ENCODE measurements at regions not wholly inside any gene's neighbourhood (a gene's known extent, or its start where the extent isn't known, plus 50 kb on each side); places are given as distances from the start of the nearest gene placed in this dataset.

DNA sequence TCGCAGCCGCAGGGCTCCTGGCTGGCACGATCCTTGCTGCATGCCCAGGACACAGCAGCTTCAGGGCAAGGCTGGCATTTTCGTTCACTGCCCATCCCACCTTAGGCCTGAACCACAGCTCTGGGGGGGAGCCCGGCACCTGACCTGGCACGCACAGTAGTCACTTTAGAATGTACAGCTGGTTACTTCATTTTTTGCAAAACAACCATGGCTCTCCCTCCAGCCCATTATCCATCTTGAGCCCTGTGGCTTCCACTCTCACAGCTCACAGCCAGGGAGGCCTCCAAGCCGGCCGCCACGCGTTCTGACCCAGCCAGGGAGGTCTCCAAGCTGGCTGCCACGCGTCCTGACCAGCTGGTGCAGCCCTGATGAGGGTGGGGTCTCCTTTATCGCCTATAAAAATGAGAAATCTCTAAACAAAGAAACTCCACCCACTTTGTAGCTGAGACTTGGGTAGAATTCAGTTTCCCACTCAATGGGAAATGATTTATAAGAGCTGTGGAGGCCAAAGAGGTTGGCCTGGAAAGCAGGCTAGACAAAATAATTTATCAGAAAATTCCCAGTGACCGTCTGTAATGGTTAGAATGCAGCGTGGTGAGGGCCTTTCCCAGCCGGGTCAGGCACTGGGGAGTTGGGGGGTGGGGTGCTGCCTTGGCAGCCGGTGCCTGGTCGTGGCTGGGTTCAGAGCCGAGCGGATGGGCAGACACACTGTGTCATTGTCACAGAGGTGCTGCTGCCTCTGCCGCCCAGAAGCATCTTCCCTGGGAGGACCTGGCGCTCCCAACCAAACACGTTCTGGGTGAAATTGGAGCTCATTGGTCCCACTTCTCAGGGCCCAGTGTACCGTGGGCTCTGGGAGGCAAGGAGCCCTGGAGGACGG is 54.6 kb upstream of the ACTRT2 start:
- Histone ChIP-seq H3K9me3 (no peaks in the 10 kb centered on the region), H3K9ac (ENCODE audit: low read depth in 2 of 2, low read length in 2 of 2) (no peak overlapping the region), H3K4me1 (no peaks in the 10 kb centered on the region), H3K27ac (no peak overlapping the region), H3K36me3 (no peaks in the 10 kb centered on the region), H3K4me3 (no peak overlapping the region), H3K27me3 (no peaks in the 10 kb centered on the region)
- DNase-seq: no peak
- TF ChIP-seq, protein P1, sequence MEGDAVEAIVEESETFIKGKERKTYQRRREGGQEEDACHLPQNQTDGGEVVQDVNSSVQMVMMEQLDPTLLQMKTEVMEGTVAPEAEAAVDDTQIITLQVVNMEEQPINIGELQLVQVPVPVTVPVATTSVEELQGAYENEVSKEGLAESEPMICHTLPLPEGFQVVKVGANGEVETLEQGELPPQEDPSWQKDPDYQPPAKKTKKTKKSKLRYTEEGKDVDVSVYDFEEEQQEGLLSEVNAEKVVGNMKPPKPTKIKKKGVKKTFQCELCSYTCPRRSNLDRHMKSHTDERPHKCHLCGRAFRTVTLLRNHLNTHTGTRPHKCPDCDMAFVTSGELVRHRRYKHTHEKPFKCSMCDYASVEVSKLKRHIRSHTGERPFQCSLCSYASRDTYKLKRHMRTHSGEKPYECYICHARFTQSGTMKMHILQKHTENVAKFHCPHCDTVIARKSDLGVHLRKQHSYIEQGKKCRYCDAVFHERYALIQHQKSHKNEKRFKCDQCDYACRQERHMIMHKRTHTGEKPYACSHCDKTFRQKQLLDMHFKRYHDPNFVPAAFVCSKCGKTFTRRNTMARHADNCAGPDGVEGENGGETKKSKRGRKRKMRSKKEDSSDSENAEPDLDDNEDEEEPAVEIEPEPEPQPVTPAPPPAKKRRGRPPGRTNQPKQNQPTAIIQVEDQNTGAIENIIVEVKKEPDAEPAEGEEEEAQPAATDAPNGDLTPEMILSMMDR (IDR thresholded peaks at IDR 0.05): no peak
- intact Hi-C loops (cut with DNase I): no loop called here

DNA sequence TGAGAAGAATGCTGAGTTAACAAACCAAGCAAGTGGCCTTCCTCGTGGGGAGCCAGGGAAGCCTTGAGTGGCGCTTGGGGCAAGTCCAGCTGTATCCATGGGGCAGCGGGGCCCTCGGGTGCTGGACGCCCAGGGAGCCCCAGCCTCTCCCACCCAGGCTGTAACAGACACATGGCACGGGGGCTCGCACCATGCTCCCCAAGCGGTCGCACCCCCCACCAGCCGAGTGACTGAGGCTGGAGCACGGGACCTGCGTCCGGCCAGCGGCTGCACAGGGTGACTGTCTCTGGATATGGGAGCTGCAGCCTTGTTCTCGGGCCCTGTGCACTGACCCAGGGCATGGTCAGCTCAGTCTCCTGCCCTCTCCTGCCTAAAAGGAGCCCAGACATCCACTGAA is 53.9 kb upstream of the ACTRT2 start:
- H3K27ac ChIP-seq: no peak overlapping the region
- no peaks in the 10 kb centered on the region for H3K9me3 ChIP-seq
- DNase-seq: no peak
- H3K27me3 ChIP-seq: no peaks in the 10 kb centered on the region
- no peaks in the 10 kb centered on the region for H3K36me3 ChIP-seq
- intact Hi-C loops (cut with DNase I): no loop called here
- TF ChIP-seq, protein P1 (IDR thresholded peaks at IDR 0.05): no peak
- H3K4me1 ChIP-seq: no peaks in the 10 kb centered on the region
- H3K4me3 ChIP-seq: no peak overlapping the region
- no peak overlapping the region for H3K9ac ChIP-seq (ENCODE audit: low read depth in 2 of 2, low read length in 2 of 2)

GRCh38 chr1:2967881-2968280 is 53.4 kb upstream of the ACTRT2 start:
- Histone ChIP-seq H3K27ac (no peak overlapping the region), H3K27me3 (no peaks in the 10 kb centered on the region), H3K9ac (ENCODE audit: low read depth in 2 of 2, low read length in 2 of 2) (no peak overlapping the region), H3K36me3 (no peaks in the 10 kb centered on the region), H3K4me3 (no peak overlapping the region), H3K9me3 (no peaks in the 10 kb centered on the region), H3K4me1 (no peaks in the 10 kb centered on the region)
- intact Hi-C loops (cut with DNase I): no loop called here
- TF ChIP-seq, protein P1 (IDR thresholded peaks at IDR 0.05): no peak
- DNase-seq: no peak

- no peaks in the 10 kb centered on the region for H3K36me3 ChIP-seq
- TF ChIP-seq, protein P1 (IDR thresholded peaks at IDR 0.05): no peak
- DNase-seq: no peak
- no peak overlapping the region for H3K27ac ChIP-seq
- no peaks in the 10 kb centered on the region for H3K4me1 ChIP-seq
- no peak overlapping the region for H3K9ac ChIP-seq (ENCODE audit: low read depth in 2 of 2, low read length in 2 of 2)
- no peak overlapping the region for H3K4me3 ChIP-seq
- intact Hi-C loops (cut with DNase I): no loop called here
- H3K27me3 ChIP-seq: no peaks in the 10 kb centered on the region
- no peaks in the 10 kb centered on the region for H3K9me3 ChIP-seq
Observed at GRCh38 chr1:2968471-2968881, 52.8 kb upstream of the ACTRT2 start.

DNA sequence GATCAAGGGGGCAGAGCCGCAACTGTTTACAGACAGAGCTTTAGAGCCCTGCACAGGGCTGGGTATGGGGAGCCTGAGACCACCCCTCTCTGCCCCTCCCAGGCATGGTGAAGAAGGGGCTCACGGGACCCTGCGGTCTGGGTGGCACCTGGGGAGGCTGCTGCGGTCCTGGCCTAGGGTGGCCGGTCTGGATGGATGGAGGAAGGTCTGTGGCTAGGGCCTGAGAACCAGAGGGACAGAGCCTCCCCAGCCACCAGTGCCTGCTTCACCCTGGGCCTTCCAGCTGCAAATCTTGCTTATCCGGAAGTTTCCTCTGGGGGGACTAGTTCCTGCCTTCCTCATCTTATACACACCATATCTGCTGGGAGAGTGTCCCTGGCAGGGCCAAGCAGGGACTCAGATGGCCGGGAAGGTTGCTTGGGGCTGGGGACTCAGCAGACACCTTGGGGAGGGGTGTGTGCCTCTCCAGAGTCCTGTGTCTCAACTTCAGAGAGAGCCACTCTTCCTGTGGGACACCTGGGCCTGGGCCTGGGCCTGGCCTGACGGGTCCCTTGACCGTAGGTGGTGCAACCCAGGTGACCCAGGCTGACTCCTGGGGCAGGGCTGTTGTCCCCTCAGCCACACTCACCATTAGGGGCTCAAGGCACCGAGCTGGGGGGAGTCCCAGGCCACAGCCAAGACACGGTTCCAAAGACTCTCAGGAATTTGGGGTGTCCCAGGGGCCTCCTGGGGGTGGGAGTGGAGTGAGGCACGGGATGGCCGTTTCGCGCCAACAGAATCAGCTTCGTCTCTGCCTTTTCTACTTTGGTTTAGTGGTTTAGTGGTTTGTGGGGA is 52.0 kb upstream of the ACTRT2 start:
- Histone ChIP-seq H3K36me3 (no peaks in the 10 kb centered on the region), H3K27ac (no peak overlapping the region), H3K9ac (ENCODE audit: low read depth in 2 of 2, low read length in 2 of 2) (no peak overlapping the region), H3K4me1 (no peaks in the 10 kb centered on the region), H3K4me3 (no peak overlapping the region), H3K9me3 (no peaks in the 10 kb centered on the region), H3K27me3 (no peaks in the 10 kb centered on the region)
- TF ChIP-seq, protein P1 (IDR thresholded peaks at IDR 0.05): no peak
- intact Hi-C loops (cut with DNase I): no loop called here
- no peak for DNase-seq

Measured in colonic mucosa (tissue), 4 donors.